C4-2B (cell line): ENCODE measurements at regions not wholly inside any gene's neighbourhood (a gene's known extent, or its start where the extent isn't known, plus 50 kb on each side); places are given as distances from the start of the nearest gene placed in this dataset.

Source experiments
- CTCF ChIP-seq: fragments of 450-650 bp; conservative IDR thresholded peaks from 2 replicates; pipeline ENCODE4 v1.5.1; 2017; ENCODE audit warnings: mild to moderate bottlenecking
- ZFX ChIP-seq: fragments of 450-650 bp; IDR thresholded peaks from 2 replicates; pipeline ENCODE4 v1.6.1; 2017

- TF ChIP-seq CTCF (no peak), ZFX (no peak)
Measured at GRCh38 chr1:96020378-96020777, 701.2 kb upstream of the PTBP2 start.
